Activated CD4-positive, CD25-positive, alpha-beta regulatory T cell treated with anti-CD3 and anti-CD28 coated beads, Interleukin-2, amount 50 U/mL, for 16 hours (primary cell): ENCODE measurements at regions not wholly inside any gene's neighbourhood (a gene's known extent, or its start where the extent isn't known, plus 50 kb on each side); places are given as distances from the start of the nearest gene placed in this dataset.
A peak's percentile ranks its signal among the peaks of the same experiment; 100 is the strongest.

Experiments used
- DNase-seq: peaks from one replicate; pipeline ENCODE4 v3.0.0-alpha.2; 2020; ENCODE audit warnings: low read depth, low spot score

- DNase-seq: no peak
Measured at GRCh38 chr1:34655875-34656240, 99.0 kb upstream of the GJB5 start.

GRCh38 chr1:34656299-34656698, 98.5 kb upstream of the GJB5 start:
- DNase-seq: no peak

GRCh38 chr1:34656731-34657130, 98.1 kb upstream of the GJB5 start:
- no peak for DNase-seq

GRCh38 chr1:34657266-34657665, 97.6 kb upstream of the GJB5 start:
- no peak for DNase-seq

- no peak for DNase-seq
Measured at GRCh38 chr1:34657849-34658248, 97.0 kb upstream of the GJB5 start.

- no peak for DNase-seq
Measured at GRCh38 chr1:34663031-34663430, 91.8 kb upstream of the GJB5 start.

- no peak for DNase-seq
Measured at GRCh38 chr1:34668063-34668462, 86.8 kb upstream of the GJB5 start.

GRCh38 chr1:34670982-34671381, 83.9 kb upstream of the GJB5 start:
- DNase-seq: no peak

- no peak for DNase-seq
Measured at GRCh38 chr1:34671887-34672286, 83.0 kb upstream of the GJB5 start.

GRCh38 chr1:34681480-34682451, 73.1 kb upstream of the GJB5 start:
- peak; percentile 4 for DNase-seq

GRCh38 chr1:34682452-34683223, 72.2 kb upstream of the GJB5 start:
- no peak for DNase-seq

GRCh38 chr1:34683616-34684015, 71.2 kb upstream of the GJB5 start:
- no peak for DNase-seq

- DNase-seq: no peak
Measured at GRCh38 chr1:34684266-34684665, 70.6 kb upstream of the GJB5 start.

GRCh38 chr1:34685225-34685624, 69.6 kb upstream of the GJB5 start:
- no peak for DNase-seq

- no peak for DNase-seq
Measured at GRCh38 chr1:34686531-34686930, 68.3 kb upstream of the GJB5 start.

- no peak for DNase-seq
Measured at GRCh38 chr1:34688006-34688741, 66.7 kb upstream of the GJB5 start.

- no peak for DNase-seq
Measured at GRCh38 chr1:34690269-34690668, 64.6 kb upstream of the GJB5 start.

- no peak for DNase-seq
Measured at GRCh38 chr1:34693081-34693480, 61.8 kb upstream of the GJB5 start.

- no peak for DNase-seq
Measured at GRCh38 chr1:34694383-34694782, 60.5 kb upstream of the GJB5 start.

GRCh38 chr1:34695580-34695979, 59.3 kb upstream of the GJB5 start:
- no peak for DNase-seq

- DNase-seq: no peak
Measured at GRCh38 chr1:34696230-34696629, 58.6 kb upstream of the GJB5 start.

- DNase-seq: no peak
Measured at GRCh38 chr1:34696981-34697380, 57.9 kb upstream of the GJB5 start.
